K562 (cell line): ENCODE measurements at regions not wholly inside any gene's neighbourhood (a gene's known extent, or its start where the extent isn't known, plus 50 kb on each side); places are given as distances from the start of the nearest gene placed in this dataset.

Experiments
- ATAC-seq: fragments of 200-7000 bp; cut with Tn5 transposase; 3 replicates; pipeline ENCODE4 v1.9.1; 2020; ENCODE audit warnings: moderate library complexity
- BruUV-seq: library from RNA; stranded (reverse); fragments of 400-500 nt; replicated peaks from 2 replicates; lab custom pipeline; 2021; lab: Mats Ljungman, UMichigan
- CTCF ChIA-PET: fragments of 300-600 bp; formaldehyde crosslinking; extraction: SDS; loops from one replicate; lab custom pipeline; 2021; ENCODE audit warnings: low intra/inter-chr PET ratio; lab: Yijun Ruan, JAX
- POLR2A ChIA-PET: fragments of 300-600, 350-650 bp; sonication (Branson Sonifier 250); formaldehyde crosslinking; extraction: SDS; loops from one replicate; lab custom pipeline; 2021; ENCODE audit warnings: antibody characterized with exemption, inconsistent platforms; lab: Yijun Ruan, JAX
- DNase-seq, 4 experiments: peaks; one replicate each; pipeline versions ENCODE4 v3.0.0 to v3.0.0-alpha.2; 2011 to 2018; ENCODE audit warnings: low spot score in 3 of 4, mixed read lengths in 3 of 4; ENCODE audit errors: extremely low read depth in 1 of 4
- FAIRE-seq: peaks from 2 replicates; lab custom pipeline; 2011; peaks lifted over from hg19 to GRCh38; lab: Jason Lieb, UNC
- H2AFZ ChIP-seq: 2 replicates; pipeline ENCODE4 v1.6.0; 2011; ENCODE audit warnings: low read depth, low read length, control low read depth, inconsistent platforms
- H3K27ac ChIP-seq: fragments of 200-600 bp; 3 replicates; pipeline ENCODE4 v1.8.0; 2011; ENCODE audit warnings: low read depth, mild to moderate bottlenecking, control low read depth, inconsistent platforms, low read length, moderate library complexity, mixed read lengths; ENCODE audit errors: extremely low read depth
- H3K27me3 ChIP-seq, 2 experiments: fragments of 300-600 bp in 1 of 2; 2 replicates in 1 of 2; 3 replicates in 1 of 2; pipeline versions ENCODE4 v1.6.0 to v1.8.0; 2011; ENCODE audit warnings: inconsistent platforms in 2 of 2, low read length in 2 of 2, mild to moderate bottlenecking in 1 of 2, mixed read lengths in 1 of 2, moderate library complexity in 1 of 2; ENCODE audit not compliant: control insufficient read depth in 2 of 2, insufficient read depth in 2 of 2
- H3K36me3 ChIP-seq: fragments of 300-600 bp; 3 replicates; pipeline ENCODE4 v1.8.0; 2011; ENCODE audit warnings: mild to moderate bottlenecking, low read length, inconsistent platforms; ENCODE audit not compliant: control insufficient read depth, insufficient read depth
- H3K4me1 ChIP-seq, 2 experiments: fragments of 200-600 bp in 1 of 2; replicated peaks in 1 of 2; 2 replicates in 1 of 2; 3 replicates in 1 of 2; pipeline versions ENCODE4 v1.5.1 to v1.8.0; 2011; ENCODE audit warnings: inconsistent platforms in 2 of 2, low read length in 2 of 2, mild to moderate bottlenecking in 1 of 2, mixed read lengths in 1 of 2, moderate library complexity in 1 of 2; ENCODE audit not compliant: control insufficient read depth in 2 of 2, insufficient read depth in 2 of 2
- H3K4me2 ChIP-seq: 2 replicates; pipeline ENCODE4 v1.6.1; 2011; ENCODE audit warnings: low read length, control low read depth, inconsistent platforms, mixed read lengths; ENCODE audit not compliant: insufficient read depth
- H3K4me3 ChIP-seq: fragments of 200-600 bp; sonication (generic), shearing (Covaris generic); 2 replicates; pipeline ENCODE4 v1.5.1; 2016; ENCODE audit warnings: control low read depth, inconsistent platforms
- H3K79me2 ChIP-seq: fragments of 200-600 bp; 3 replicates; pipeline ENCODE4 v1.8.0; 2011; ENCODE audit warnings: low read length, inconsistent platforms; ENCODE audit not compliant: control insufficient read depth, insufficient read depth
- H3K9ac ChIP-seq, 2 experiments: 2 replicates each; pipeline versions ENCODE4 v1.6.0 to v1.6.1; 2011; ENCODE audit warnings: low read depth in 2 of 2, low read length in 2 of 2, control low read depth in 1 of 2, inconsistent platforms in 1 of 2, mild to moderate bottlenecking in 1 of 2, mixed read lengths in 1 of 2; ENCODE audit not compliant: insufficient read depth in 1 of 2
- H3K9me1 ChIP-seq: one replicate; pipeline ENCODE4 v1.6.0; 2011; ENCODE audit warnings: inconsistent platforms, mild to moderate bottlenecking, low read length, moderate library complexity; ENCODE audit not compliant: control insufficient read depth, insufficient read depth
- H3K9me3 ChIP-seq: replicated peaks from 2 replicates; pipeline ENCODE4 v1.5.1; 2011; ENCODE audit warnings: low read depth, low read length, inconsistent platforms; ENCODE audit not compliant: control insufficient read depth, insufficient read depth
- H4K20me1 ChIP-seq: replicated peaks from 2 replicates; pipeline ENCODE4 v1.6.1; 2011; ENCODE audit warnings: low read length, inconsistent platforms, mixed read lengths; ENCODE audit not compliant: control insufficient read depth, insufficient read depth
- E2F4 ChIP-seq: sonication (generic); formaldehyde crosslinking; IDR thresholded peaks from 2 replicates; pipeline ENCODE4 v1.8.0; 2022; ENCODE audit warnings: mild to moderate bottlenecking, low read depth, missing genetic modification reagents
- ESRRB ChIP-seq: fragments of 250-450 bp; sonication (Bioruptor Pico); IDR thresholded peaks from 2 replicates; pipeline ENCODE4 v1.5.0; 2020; ENCODE audit warnings: mild to moderate bottlenecking, moderate library complexity, borderline replicate concordance
- ETV6 ChIP-seq, 3 experiments: fragments of 150-350 bp in 1 of 3; sonication (generic) in 1 of 3; formaldehyde crosslinking in 1 of 3; IDR thresholded peaks; 2 replicates each; pipeline versions ENCODE4 v1.6.1 to v1.8.0; 2014 to 2022; ENCODE audit warnings: borderline replicate concordance in 2 of 3, low read depth in 2 of 3, antibody characterized with exemption in 1 of 3, low read length in 1 of 3, mild to moderate bottlenecking in 1 of 3, missing genetic modification reagents in 1 of 3
- FOXK2 ChIP-seq, 2 experiments: fragments of 450-650 bp; IDR thresholded peaks in 1 of 2; conservative IDR thresholded peaks in 1 of 2; 2 replicates each; pipeline ENCODE4 v1.6.1; 2016; ENCODE audit warnings: low read depth in 2 of 2, mild to moderate bottlenecking in 1 of 2
- L3MBTL2 ChIP-seq: fragments of 450-650 bp; IDR thresholded peaks from 2 replicates; pipeline ENCODE4 v1.6.1; 2016; ENCODE audit warnings: mild to moderate bottlenecking, moderate library complexity
- NCOA4 ChIP-seq: fragments of 450-650 bp; IDR thresholded peaks from 2 replicates; pipeline ENCODE4 v1.6.1; 2018; ENCODE audit warnings: mild to moderate bottlenecking; ENCODE audit not compliant: partially characterized antibody
- NFRKB ChIP-seq: fragments of 450-650 bp; IDR thresholded peaks from 2 replicates; pipeline ENCODE4 v1.6.1; 2016; ENCODE audit warnings: low read depth
- RBM22 ChIP-seq: fragments of 200-400 bp; formaldehyde crosslinking; IDR thresholded peaks from 2 replicates; pipeline ENCODE4 v1.6.1; 2018; ENCODE audit warnings: low read length, low read depth; ENCODE audit not compliant: poor library complexity, severe bottlenecking
- SAFB2 ChIP-seq: fragments of 200-400 bp; formaldehyde crosslinking; IDR thresholded peaks from 2 replicates; pipeline ENCODE4 v1.6.1; 2018; ENCODE audit warnings: borderline replicate concordance, low read length, low read depth, moderate library complexity; ENCODE audit not compliant: severe bottlenecking
- TOE1 ChIP-seq, 2 experiments: fragments of 450-650 bp in 1 of 2; sonication (generic) in 1 of 2; formaldehyde crosslinking in 1 of 2; IDR thresholded peaks; 2 replicates each; pipeline versions ENCODE4 v1.7.1 to v1.8.0; 2016 to 2022; ENCODE audit warnings: borderline replicate concordance in 2 of 2, mild to moderate bottlenecking in 2 of 2, antibody characterized with exemption in 1 of 2, inconsistent platforms in 1 of 2, low read depth in 1 of 2, missing genetic modification reagents in 1 of 2, moderate library complexity in 1 of 2
- TRIM25 ChIP-seq: fragments of 450-650 bp; IDR thresholded peaks from 2 replicates; pipeline ENCODE4 v1.7.0; 2016; ENCODE audit warnings: borderline replicate concordance
- ZBTB5 ChIP-seq: fragments of 450-650 bp; IDR thresholded peaks from 2 replicates; pipeline ENCODE4 v1.6.1; 2017; ENCODE audit warnings: antibody characterized with exemption
- ZNF639 ChIP-seq, 2 experiments: fragments of 200-800 bp in 1 of 2; sonication (Bioruptor generic) in 1 of 2; sonication (generic) in 1 of 2; formaldehyde crosslinking in 1 of 2; IDR thresholded peaks in 1 of 2; conservative IDR thresholded peaks in 1 of 2; 2 replicates each; pipeline versions ENCODE4 v1.5.0 to v1.6.1; 2016 to 2020; ENCODE audit warnings: missing compliant biosample characterization in 1 of 2, missing genetic modification characterization in 1 of 2, missing genetic modification reagents in 1 of 2
- ZNF717 ChIP-seq: fragments of 250-450 bp; sonication (Bioruptor Pico); IDR thresholded peaks from 2 replicates; pipeline ENCODE4 v1.5.0; 2021
- in situ Hi-C: fragments of 300-500 bp; cut with MboI; formaldehyde crosslinking; loops from 4 replicates; pipeline ENCODE4 v1.15.0; 2018; ENCODE audit warnings: inconsistent platforms, mixed read lengths
- intact Hi-C: fragments of 100-400 bp; cut with micrococcal nuclease; formaldehyde crosslinking; loops from 2 replicates; pipeline ENCODE4 v1.14.2; 2022

- TF ChIP-seq ZNF639 (CRISPR knock-in tag; conservative IDR thresholded peaks at IDR 0.05 in 1 of 2, IDR thresholded peaks at IDR 0.05 in 1 of 2) (no peak), ZBTB5 (no peak), NCOA4 (no peak), ESRRB (no peak), ZNF717 (CRISPR knock-in tag) (no peak), SAFB2 (no peak)
Observed at GRCh38 chr9:25954209-25954608, 276.0 kb upstream of the TUSC1 start (continued).

GRCh38 chr9:25948182-25948581 lies 269.9 kb upstream of the TUSC1 start:
- FAIRE-seq, result no peak
- Histone ChIP-seq H3K36me3 (no peaks in the 10 kb centered on the region), H3K27me3 (no peaks in the 10 kb centered on the region), H3K9ac (no peak overlapping the region), H3K4me2 (no peak overlapping the region), H3K4me3 (no peak overlapping the region), H3K9me3 (no peaks in the 10 kb centered on the region), H3K4me1 (no peaks in the 10 kb centered on the region), H3K27ac (no peak overlapping the region), H2AFZ (no peak overlapping the region), H3K79me2 (no peaks in the 10 kb centered on the region), H4K20me1 (no peaks in the 10 kb centered on the region), H3K9me1 (no peaks in the 10 kb centered on the region)
- in situ Hi-C loops, result no loop called here
- no peak for DNase-seq
- ChIA-PET CTCF (no interaction called here), POLR2A (no interaction called here)
- no peak for ATAC-seq
- intact Hi-C loops, result no loop called here
- no TSS peak for BruUV-seq
- TF ChIP-seq TRIM25, result no peak
- no peak for TF ChIP-seq TOE1 (IDR thresholded peaks at IDR 0.05; ENCODE audit: borderline replicate concordance)
- TF ChIP-seq TOE1 (CRISPR knock-in tag; IDR thresholded peaks at IDR 0.05; ENCODE audit: borderline replicate concordance, low read depth), result no peak
- no peak for TF ChIP-seq NFRKB
- no peak for TF ChIP-seq E2F4 (CRISPR knock-in tag)
- no peak for TF ChIP-seq L3MBTL2
- TF ChIP-seq RBM22, result no peak
- TF ChIP-seq FOXK2 (conservative IDR thresholded peaks at IDR 0.05 in 1 of 2, IDR thresholded peaks at IDR 0.05 in 1 of 2; ENCODE audit: low read depth in 2 of 2), result no peak
- TF ChIP-seq ETV6 (IDR thresholded peaks at IDR 0.05; ENCODE audit: borderline replicate concordance in 1 of 2, low read depth in 2 of 2, low read length in 1 of 2), result no peak
- TF ChIP-seq ETV6 (CRISPR knock-in tag; IDR thresholded peaks at IDR 0.05; ENCODE audit: borderline replicate concordance), result no peak
